CD4-positive, alpha-beta memory T cell (primary cell): ENCODE measurements at regions not wholly inside any gene's neighbourhood (a gene's known extent, or its start where the extent isn't known, plus 50 kb on each side); places are given as distances from the start of the nearest gene placed in this dataset.
"Not testable (repeated sequence)": the region's sequence is repeated elsewhere in the genome, so short reads cannot be mapped to it uniquely, and the experiment has no call there.

Experiments
- CTCF ChIA-PET: fragments of 350-600 bp; sonication (Branson Sonifier 250); formaldehyde crosslinking; loops from one replicate; lab custom pipeline; 2021; ENCODE audit warnings: inconsistent platforms; ENCODE audit not compliant: partially characterized antibody; lab: Charles Lee
- POLR2A ChIA-PET: fragments of 350-600 bp; sonication (Branson Sonifier 250); formaldehyde crosslinking; loops from one replicate; lab custom pipeline; 2021; ENCODE audit not compliant: partially characterized antibody; lab: Charles Lee
- DNase-seq, 5 donors: peaks; one replicate each; pipeline versions ENCODE4 v3.0.0 to v3.0.0-alpha.2; 2020 to 2022; ENCODE audit warnings: mixed read lengths in 1 of 5
- H3K27ac ChIP-seq: one replicate; pipeline ENCODE4 v1.7.0; 2013; ENCODE audit warnings: low read depth, low read length
- H3K27me3 ChIP-seq: 2 replicates; pipeline ENCODE4 v1.7.0; 2013; ENCODE audit warnings: mild to moderate bottlenecking, low read length, moderate library complexity; ENCODE audit not compliant: insufficient read depth
- H3K36me3 ChIP-seq: 2 replicates; pipeline ENCODE4 v1.7.0; 2013; ENCODE audit warnings: mild to moderate bottlenecking, low read length, moderate library complexity; ENCODE audit not compliant: insufficient read depth
- H3K4me1 ChIP-seq: 2 replicates; pipeline ENCODE4 v1.7.0; 2013; ENCODE audit warnings: mild to moderate bottlenecking, low read length, moderate library complexity; ENCODE audit not compliant: insufficient read depth
- H3K4me3 ChIP-seq, 2 donors: one replicate each; pipeline ENCODE4 v1.7.0; 2013; ENCODE audit warnings: low read length in 2 of 2, mild to moderate bottlenecking in 1 of 2
- H3K9me3 ChIP-seq, 2 donors: one replicate each; pipeline ENCODE4 v1.7.0; 2013; ENCODE audit warnings: low read length in 2 of 2, control low read depth in 1 of 2; ENCODE audit not compliant: control insufficient read depth in 1 of 2
- H3K27ac Mint-ChIP-seq, 7 donors: one replicate each; pipeline ENCODE4 v1.8.0; 2020 to 2021; ENCODE audit warnings: mixed read lengths in 7 of 7, mild to moderate bottlenecking in 6 of 7, inconsistent platforms in 3 of 7, moderate library complexity in 3 of 7
- H3K27me3 Mint-ChIP-seq, 2 donors: one replicate each; pipeline ENCODE4 v1.8.0; 2020 to 2021; ENCODE audit warnings: mixed read lengths in 2 of 2
- H3K36me3 Mint-ChIP-seq, 2 donors: one replicate each; pipeline ENCODE4 v1.8.0; 2020 to 2021; ENCODE audit warnings: mixed read lengths in 2 of 2, inconsistent platforms in 1 of 2, mild to moderate bottlenecking in 1 of 2
- H3K4me1 Mint-ChIP-seq, 4 donors: one replicate each; pipeline ENCODE4 v1.8.0; 2020 to 2021; ENCODE audit warnings: mixed read lengths in 4 of 4, mild to moderate bottlenecking in 1 of 4
- H3K4me3 Mint-ChIP-seq, 8 donors: one replicate each; pipeline ENCODE4 v1.8.0; 2020 to 2021; ENCODE audit warnings: mixed read lengths in 8 of 8, mild to moderate bottlenecking in 7 of 8, moderate library complexity in 6 of 8, inconsistent platforms in 3 of 8
- H3K9me3 Mint-ChIP-seq, 8 donors: one replicate each; pipeline ENCODE4 v1.8.0; 2020 to 2021; ENCODE audit warnings: mixed read lengths in 8 of 8, mild to moderate bottlenecking in 5 of 8, inconsistent platforms in 3 of 8, moderate library complexity in 1 of 8
- intact Hi-C: fragments of 100-400 bp; cut with micrococcal nuclease; formaldehyde crosslinking; loops from one replicate; pipeline ENCODE4 v1.15.1; 2023

DNA sequence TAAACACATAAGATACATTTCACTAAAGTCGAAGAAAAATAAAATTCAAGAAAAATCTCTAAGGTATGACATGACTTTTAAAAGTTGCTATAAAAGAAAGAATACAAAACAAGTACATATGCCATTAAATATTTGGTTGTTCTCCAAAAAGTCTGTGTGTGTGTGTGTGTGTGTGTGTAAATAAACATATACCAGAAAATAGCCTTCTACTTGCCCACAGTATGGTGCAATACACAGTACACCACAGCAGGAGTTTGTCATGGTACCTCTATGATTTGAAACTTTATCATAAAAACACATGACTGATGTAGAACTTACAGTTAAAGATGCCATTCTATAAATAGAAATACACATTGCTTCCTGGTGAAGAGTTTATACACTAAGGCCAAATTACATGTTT is 692.7 kb upstream of the MGAT4C start:
- intact Hi-C loops: no loop called here
- Mint-ChIP-seq H3K27me3 (no peaks in the 10 kb centered on the region), H3K27ac (no peak overlapping the region), H3K36me3 (no peaks in the 10 kb centered on the region), H3K4me3 (no peak overlapping the region), H3K9me3 (peaks cover 0 to 10% (median 4%) of the 10 kb centered on the region in 8 donors), H3K4me1 (no peaks in the 10 kb centered on the region)
- Histone ChIP-seq H3K4me3 (no peak overlapping the region), H3K9me3 (no peaks in the 10 kb centered on the region), H3K36me3 (no peaks in the 10 kb centered on the region), H3K27me3 (no peaks in the 10 kb centered on the region), H3K4me1 (no peaks in the 10 kb centered on the region), H3K27ac (no peak overlapping the region)
- POLR2A ChIA-PET: no interaction called here
- CTCF ChIA-PET: no interaction called here
- DNase-seq: no peak

DNA sequence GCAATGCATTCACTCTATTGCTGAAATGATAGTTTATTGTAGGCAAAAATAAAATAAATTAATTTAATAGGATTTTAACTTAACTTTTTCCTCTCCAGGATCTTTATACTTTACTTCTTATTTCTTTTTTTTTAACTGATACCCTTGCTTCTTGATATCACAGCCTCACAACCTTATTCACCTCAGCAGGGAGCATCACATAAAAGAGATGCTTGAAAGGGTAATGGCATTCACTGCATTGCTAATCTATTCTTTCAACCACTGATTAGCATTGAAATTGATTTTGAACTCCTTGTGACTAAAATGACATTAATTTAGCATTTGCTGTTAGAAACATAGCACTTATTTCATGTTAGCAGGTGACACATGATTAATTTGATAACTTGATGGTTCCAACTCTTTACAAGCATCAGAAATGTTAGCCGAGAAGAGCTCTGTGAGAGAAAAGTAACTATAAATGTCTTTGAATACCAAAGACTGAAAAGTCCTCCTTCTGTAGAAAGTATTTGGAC is 689.5 kb upstream of the MGAT4C start:
- Histone ChIP-seq H3K9me3 (no peaks in the 10 kb centered on the region), H3K4me1 (no peaks in the 10 kb centered on the region), H3K36me3 (no peaks in the 10 kb centered on the region), H3K27ac (no peak overlapping the region), H3K4me3 (no peak overlapping the region), H3K27me3 (no peaks in the 10 kb centered on the region)
- Mint-ChIP-seq H3K36me3 (no peaks in the 10 kb centered on the region), H3K4me1 (no peaks in the 10 kb centered on the region), H3K27me3 (no peaks in the 10 kb centered on the region), H3K27ac (no peak overlapping the region), H3K4me3 (no peak overlapping the region), H3K9me3 (peaks cover 0 to 15% (median 9%) of the 10 kb centered on the region in 8 donors)
- ChIA-PET POLR2A (no interaction called here), CTCF (no interaction called here)
- intact Hi-C loops: no loop called here
- no peak for DNase-seq

DNA sequence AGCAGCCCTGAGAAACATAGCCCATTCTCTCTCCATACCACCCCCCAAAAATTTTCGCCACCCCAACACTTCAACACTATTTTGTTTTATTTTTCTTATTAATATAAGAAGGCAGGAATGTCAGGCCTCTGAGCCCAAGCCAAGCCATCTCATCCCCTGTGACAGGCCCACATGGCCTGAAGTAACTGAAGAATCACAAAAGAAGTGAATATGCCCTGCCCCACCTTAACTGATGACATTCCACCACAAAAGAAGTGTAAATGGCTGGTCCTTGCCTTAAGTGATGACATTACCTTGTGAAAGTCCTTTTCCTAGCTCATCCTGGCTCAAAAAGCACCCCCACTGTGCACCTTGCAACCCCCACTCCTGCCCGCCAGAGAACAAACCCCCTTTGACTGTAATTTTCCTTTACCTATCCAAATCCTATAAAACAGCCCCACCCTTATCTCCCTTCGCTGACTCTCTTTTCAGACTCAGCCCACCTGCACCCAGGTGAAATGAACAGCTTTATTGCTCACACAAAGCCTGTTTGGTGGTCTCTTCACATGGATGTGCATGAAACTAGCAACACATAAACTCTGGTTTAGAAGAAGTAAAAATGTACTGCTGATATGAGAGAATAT is 688.1 kb upstream of the MGAT4C start:
- H3K27ac ChIP-seq, H3K36me3 ChIP-seq, H3K9me3 ChIP-seq, POLR2A ChIA-PET, H3K4me3 ChIP-seq, DNase-seq, H3K4me1 ChIP-seq, H3K27me3 ChIP-seq, H3K27me3 Mint-ChIP-seq, H3K36me3 Mint-ChIP-seq, CTCF ChIA-PET, H3K27ac Mint-ChIP-seq, H3K4me3 Mint-ChIP-seq, H3K4me1 Mint-ChIP-seq, intact Hi-C loops: not testable (repeated sequence)
- peaks cover 0 to 26% (median 12%) of the 10 kb centered on the region in 8 donors for H3K9me3 Mint-ChIP-seq

DNA sequence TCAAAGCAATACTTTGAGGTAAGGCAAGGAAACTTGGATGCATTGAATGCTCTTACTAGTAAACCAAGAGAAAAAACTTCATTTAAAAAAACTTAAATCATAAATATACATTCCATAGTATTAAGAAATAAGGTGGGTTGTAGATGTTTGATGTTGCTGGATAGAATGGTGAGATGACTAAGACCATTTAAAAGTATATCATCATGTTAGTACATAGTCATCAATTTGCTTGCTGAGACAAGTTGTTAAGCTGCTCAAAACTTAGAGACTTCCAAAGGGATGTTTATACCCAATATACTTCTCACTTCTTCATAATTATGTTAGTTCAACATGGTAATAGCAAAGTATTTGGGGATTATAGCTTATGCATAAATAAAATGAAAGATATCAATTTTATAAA is 675.5 kb upstream of the MGAT4C start:
- H3K4me3 ChIP-seq: no peak overlapping the region
- H3K27ac ChIP-seq: no peak overlapping the region
- Mint-ChIP-seq H3K36me3 (no peaks in the 10 kb centered on the region), H3K27me3 (no peaks in the 10 kb centered on the region), H3K27ac (no peak overlapping the region), H3K4me1 (no peaks in the 10 kb centered on the region), H3K9me3 (peaks cover 0 to 12% (median 3%) of the 10 kb centered on the region in 8 donors), H3K4me3 (no peak overlapping the region)
- DNase-seq: no peak
- H3K4me1 ChIP-seq: no peaks in the 10 kb centered on the region
- ChIA-PET CTCF (no interaction called here), POLR2A (no interaction called here)
- H3K36me3 ChIP-seq: no peaks in the 10 kb centered on the region
- intact Hi-C loops: no loop called here
- no peaks in the 10 kb centered on the region for H3K9me3 ChIP-seq
- no peaks in the 10 kb centered on the region for H3K27me3 ChIP-seq

DNA sequence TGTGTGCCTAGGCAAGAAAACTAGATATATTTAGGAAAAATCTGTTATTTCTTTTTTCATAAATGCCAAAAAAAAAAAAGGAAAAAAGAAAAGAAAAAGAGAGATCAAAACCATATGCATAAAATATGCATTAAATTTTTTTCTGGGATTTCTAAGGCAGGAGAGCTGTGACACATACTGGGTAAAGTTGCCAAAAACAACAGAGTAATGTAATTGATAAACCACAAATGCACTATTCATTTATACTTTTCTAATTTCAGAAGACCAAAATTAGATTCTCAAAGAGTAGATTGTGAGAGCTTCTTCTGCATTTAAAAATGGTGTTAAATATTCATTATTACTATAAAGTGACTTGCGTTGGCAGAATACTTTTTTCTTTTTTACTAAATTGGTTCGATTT is 673.8 kb upstream of the MGAT4C start:
- H3K4me1 Mint-ChIP-seq: no peaks in the 10 kb centered on the region
- H3K36me3 ChIP-seq: no peaks in the 10 kb centered on the region
- no peak for DNase-seq
- no peak overlapping the region for H3K4me3 ChIP-seq
- no peak overlapping the region for H3K27ac Mint-ChIP-seq
- intact Hi-C loops: no loop called here
- peaks cover 0 to 14% (median 3%) of the 10 kb centered on the region in 8 donors for H3K9me3 Mint-ChIP-seq
- no peaks in the 10 kb centered on the region for H3K9me3 ChIP-seq
- CTCF ChIA-PET: no interaction called here
- no peaks in the 10 kb centered on the region for H3K27me3 ChIP-seq
- no peak overlapping the region for H3K27ac ChIP-seq
- H3K4me3 Mint-ChIP-seq: no peak overlapping the region
- no peaks in the 10 kb centered on the region for H3K4me1 ChIP-seq
- H3K36me3 Mint-ChIP-seq: no peaks in the 10 kb centered on the region
- H3K27me3 Mint-ChIP-seq: no peaks in the 10 kb centered on the region
- POLR2A ChIA-PET: no interaction called here

DNA sequence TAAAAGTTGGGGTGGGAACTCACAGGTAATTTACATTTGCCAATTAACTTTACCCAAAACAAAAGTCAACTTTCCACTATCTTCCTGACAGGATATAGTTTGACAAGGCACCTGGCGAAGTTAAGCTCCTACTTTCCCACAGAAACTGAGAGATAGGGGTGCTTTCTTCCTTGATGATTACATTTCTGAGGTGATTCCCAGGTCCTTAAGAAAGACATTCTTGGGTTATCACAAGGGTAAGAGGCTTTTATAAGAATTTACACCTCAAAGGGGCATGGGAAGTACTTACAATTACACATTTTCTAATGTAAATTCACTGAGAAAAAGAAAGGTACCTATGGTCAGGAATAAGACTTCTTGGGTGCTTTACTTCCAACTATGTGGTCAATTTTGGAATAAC is 660.9 kb upstream of the MGAT4C start:
- Histone ChIP-seq H3K36me3 (no peaks in the 10 kb centered on the region), H3K27me3 (no peaks in the 10 kb centered on the region), H3K9me3 (no peaks in the 10 kb centered on the region), H3K27ac (no peak overlapping the region), H3K4me3 (no peak overlapping the region), H3K4me1 (no peaks in the 10 kb centered on the region)
- intact Hi-C loops: no loop called here
- Mint-ChIP-seq H3K27ac (no peak overlapping the region), H3K27me3 (no peaks in the 10 kb centered on the region), H3K36me3 (no peaks in the 10 kb centered on the region), H3K4me1 (no peaks in the 10 kb centered on the region), H3K9me3 (peaks cover 1 to 19% (median 7%) of the 10 kb centered on the region in 8 donors), H3K4me3 (no peak overlapping the region)
- ChIA-PET CTCF (no interaction called here), POLR2A (no interaction called here)
- no peak for DNase-seq

DNA sequence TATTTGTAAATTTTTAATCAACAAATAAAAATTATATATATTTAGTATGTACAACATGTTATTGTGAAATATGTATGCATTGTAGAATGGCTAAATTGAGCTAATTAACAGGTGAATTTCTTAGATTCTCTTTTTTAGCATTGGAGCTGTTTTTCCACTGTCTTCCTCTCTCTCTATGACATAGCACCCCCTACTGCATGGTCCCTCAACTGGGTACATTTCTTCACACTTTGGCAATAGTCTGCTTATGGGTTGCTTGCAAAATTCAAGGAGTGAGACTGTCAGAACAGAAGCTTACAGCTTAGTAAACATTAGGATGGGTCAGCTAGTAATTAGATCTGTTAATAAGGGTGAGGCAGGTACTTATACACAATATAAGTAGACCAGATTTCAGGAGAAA is 658.5 kb upstream of the MGAT4C start:
- Mint-ChIP-seq H3K36me3 (no peaks in the 10 kb centered on the region), H3K4me1 (no peaks in the 10 kb centered on the region), H3K9me3 (peaks cover 3 to 19% (median 7%) of the 10 kb centered on the region in 8 donors), H3K27ac (no peak overlapping the region), H3K4me3 (no peak overlapping the region), H3K27me3 (no peaks in the 10 kb centered on the region)
- DNase-seq: no peak
- Histone ChIP-seq H3K4me3 (no peak overlapping the region), H3K27ac (no peak overlapping the region), H3K36me3 (no peaks in the 10 kb centered on the region), H3K4me1 (no peaks in the 10 kb centered on the region), H3K9me3 (no peaks in the 10 kb centered on the region), H3K27me3 (no peaks in the 10 kb centered on the region)
- CTCF ChIA-PET: no interaction called here
- POLR2A ChIA-PET: no interaction called here
- intact Hi-C loops: no loop called here

DNA sequence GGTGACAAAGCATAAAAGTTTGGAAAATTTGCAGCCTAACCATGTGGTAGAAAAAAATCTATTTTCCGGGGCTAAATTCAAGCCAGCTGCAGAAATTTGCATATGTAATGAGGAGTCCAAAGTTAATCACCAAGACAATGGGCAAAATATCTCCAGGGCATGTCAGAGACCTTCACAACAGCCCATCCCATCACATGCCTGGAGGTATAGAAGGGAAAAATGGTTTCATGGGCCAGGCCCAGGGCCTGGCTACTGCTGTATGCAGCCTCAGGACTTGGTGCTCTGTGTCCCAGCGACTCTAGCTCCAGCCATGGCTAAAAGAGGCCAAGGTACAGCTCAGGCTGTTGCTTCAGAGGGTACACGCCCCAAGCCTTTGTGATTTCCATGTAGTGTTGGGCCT is 655.8 kb upstream of the MGAT4C start:
- Histone ChIP-seq H3K27me3 (no peaks in the 10 kb centered on the region), H3K4me1 (no peaks in the 10 kb centered on the region), H3K9me3 (no peaks in the 10 kb centered on the region), H3K36me3 (no peaks in the 10 kb centered on the region), H3K27ac (no peak overlapping the region), H3K4me3 (no peak overlapping the region)
- no peaks in the 10 kb centered on the region for H3K4me1 Mint-ChIP-seq
- H3K9me3 Mint-ChIP-seq: peaks cover 0 to 13% (median 4%) of the 10 kb centered on the region in 8 donors
- intact Hi-C loops: no loop called here
- H3K27me3 Mint-ChIP-seq: no peaks in the 10 kb centered on the region
- no peak overlapping the region for H3K27ac Mint-ChIP-seq
- no peak for DNase-seq
- ChIA-PET POLR2A (no interaction called here), CTCF (no interaction called here)
- H3K36me3 Mint-ChIP-seq: no peaks in the 10 kb centered on the region
- H3K4me3 Mint-ChIP-seq: no peak overlapping the region
